ENCODE measurements at regions not wholly inside any gene's neighbourhood (a gene's known extent, or its start where the extent isn't known, plus 50 kb on each side); places are given as distances from the start of the nearest gene placed in this dataset.

DNA sequence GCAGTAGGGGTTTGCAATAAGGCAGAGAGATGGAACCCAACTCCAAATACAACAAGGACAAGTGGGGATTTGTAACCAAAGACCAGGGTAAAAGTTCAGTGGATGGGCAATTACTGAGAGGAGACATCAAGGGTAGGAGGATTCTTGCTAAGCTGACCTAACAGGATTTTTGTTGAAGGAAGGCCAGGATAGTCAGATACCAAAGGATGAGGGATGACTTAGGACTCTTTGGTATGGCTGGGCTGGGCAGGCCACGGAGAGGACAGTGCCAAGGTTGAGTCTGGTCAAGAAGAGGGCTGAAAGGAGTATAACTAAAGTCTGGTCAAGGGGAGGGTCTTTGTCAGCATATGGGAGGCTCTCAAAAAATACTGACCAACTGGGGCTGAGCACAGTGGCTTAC, 85.3 kb upstream of the UBE2E2 start:
- no peak overlapping the region for H2BK20ac ChIP-seq (ENCODE audit: low read depth, low read length, poor library complexity, severe bottlenecking)
- H3K27ac ChIP-seq (ENCODE audit: insufficient read length, low read depth, low read length): no peak overlapping the region
- no peak overlapping the region for H2AK5ac ChIP-seq (ENCODE audit: insufficient read length, low read length)
- H3K4ac ChIP-seq (ENCODE audit: low read depth, low read length): no peak overlapping the region
- H4K5ac ChIP-seq (ENCODE audit: insufficient read length, low read depth, low read length): no peak overlapping the region
- no peak overlapping the region for H3K9ac ChIP-seq (ENCODE audit: extremely low read depth, insufficient read length, low read length)
- TF ChIP-seq, protein P1, sequence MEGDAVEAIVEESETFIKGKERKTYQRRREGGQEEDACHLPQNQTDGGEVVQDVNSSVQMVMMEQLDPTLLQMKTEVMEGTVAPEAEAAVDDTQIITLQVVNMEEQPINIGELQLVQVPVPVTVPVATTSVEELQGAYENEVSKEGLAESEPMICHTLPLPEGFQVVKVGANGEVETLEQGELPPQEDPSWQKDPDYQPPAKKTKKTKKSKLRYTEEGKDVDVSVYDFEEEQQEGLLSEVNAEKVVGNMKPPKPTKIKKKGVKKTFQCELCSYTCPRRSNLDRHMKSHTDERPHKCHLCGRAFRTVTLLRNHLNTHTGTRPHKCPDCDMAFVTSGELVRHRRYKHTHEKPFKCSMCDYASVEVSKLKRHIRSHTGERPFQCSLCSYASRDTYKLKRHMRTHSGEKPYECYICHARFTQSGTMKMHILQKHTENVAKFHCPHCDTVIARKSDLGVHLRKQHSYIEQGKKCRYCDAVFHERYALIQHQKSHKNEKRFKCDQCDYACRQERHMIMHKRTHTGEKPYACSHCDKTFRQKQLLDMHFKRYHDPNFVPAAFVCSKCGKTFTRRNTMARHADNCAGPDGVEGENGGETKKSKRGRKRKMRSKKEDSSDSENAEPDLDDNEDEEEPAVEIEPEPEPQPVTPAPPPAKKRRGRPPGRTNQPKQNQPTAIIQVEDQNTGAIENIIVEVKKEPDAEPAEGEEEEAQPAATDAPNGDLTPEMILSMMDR (conservative IDR thresholded peaks at IDR 0.05): no peak
- no peaks in the 10 kb centered on the region for H3K9me3 ChIP-seq (ENCODE audit: control insufficient read depth, low read depth, low read length)
- H2BK15ac ChIP-seq (ENCODE audit: low read depth, low read length): no peak overlapping the region
- H3K27me3 ChIP-seq (ENCODE audit: insufficient read depth, low read length): no peaks in the 10 kb centered on the region
- H3K4me1 Mint-ChIP-seq: peaks cover 6 to 13% of the 10 kb centered on the region in 2 experiments
- no CpG with 5 or more reads among the region's 1 CpG for WGBS (ENCODE audit: extremely low coverage, insufficient read length, low lambda C conversion rate)
- H2AFZ ChIP-seq (ENCODE audit: low read length): no peak overlapping the region
- no peak overlapping the region for H3K27ac Mint-ChIP-seq
- no peaks in the 10 kb centered on the region for H3K4me1 ChIP-seq (ENCODE audit: insufficient read depth, low read length)
- DNase-seq: no peak
- no peak overlapping the region for H2BK120ac ChIP-seq (ENCODE audit: low read depth, low read length, poor library complexity, severe bottlenecking)
- H3K36me3 Mint-ChIP-seq (ENCODE audit: insufficient read depth in 1 of 3, low read depth in 3 of 3): no peaks in the 10 kb centered on the region
- H3K79me2 ChIP-seq (ENCODE audit: insufficient read depth, low read length): no peaks in the 10 kb centered on the region
- H3K18ac ChIP-seq (ENCODE audit: insufficient read length, low read depth, low read length): no peak overlapping the region
- H4K8ac ChIP-seq (replicated peaks; ENCODE audit: insufficient read length, low read depth, low read length): no peak overlapping the region
- no peaks in the 10 kb centered on the region for H4K20me1 ChIP-seq (ENCODE audit: control insufficient read depth, insufficient read depth, insufficient read length)
- H3K9me3 Mint-ChIP-seq: no peaks in the 10 kb centered on the region
- no peak overlapping the region for H3K4me3 Mint-ChIP-seq
- no peaks in the 10 kb centered on the region for H3K27me3 Mint-ChIP-seq (ENCODE audit: low read depth)
- no peak overlapping the region for H3K4me2 ChIP-seq (ENCODE audit: insufficient read depth, insufficient read length, low read length)
- H3K23ac ChIP-seq (ENCODE audit: insufficient read length, low read depth, low read length): no peak overlapping the region
- H4K91ac ChIP-seq (ENCODE audit: insufficient read length, low read depth, low read length): no peak overlapping the region
- no peaks in the 10 kb centered on the region for H3K23me2 ChIP-seq (ENCODE audit: insufficient read length, low read depth, low read length, poor library complexity, severe bottlenecking)
- H3K79me1 ChIP-seq (ENCODE audit: insufficient read depth, low read depth, low read length, poor library complexity, severe bottlenecking): no peaks in the 10 kb centered on the region
- no peak overlapping the region for H2BK5ac ChIP-seq (ENCODE audit: insufficient read length, low read length)
- H2BK12ac ChIP-seq (ENCODE audit: insufficient read length, low read depth, low read length): no peak overlapping the region
- H3T11ph ChIP-seq (ENCODE audit: low read length): no peak overlapping the region
- no peak overlapping the region for H3K14ac ChIP-seq (ENCODE audit: insufficient read depth, low read length)
- H3K56ac ChIP-seq (ENCODE audit: insufficient read length, low read depth, low read length): no peak overlapping the region
